ENCODE measurements at regions not wholly inside any gene's neighbourhood (a gene's known extent, or its start where the extent isn't known, plus 50 kb on each side); places are given as distances from the start of the nearest gene placed in this dataset.

- Histone ChIP-seq H3K9me3 (ENCODE audit: insufficient read depth, low read length) (no peaks in the 10 kb centered on the region), H3K27ac (ENCODE audit: low read depth, low read length) (no peak overlapping the region), H3K9ac (ENCODE audit: low read length) (no peak overlapping the region), H3K79me2 (ENCODE audit: insufficient read depth, low read length) (no peaks in the 10 kb centered on the region), H3K9me2 (replicated peaks; ENCODE audit: insufficient read depth, low read length) (no peaks in the 10 kb centered on the region), H3F3A (ENCODE audit: insufficient read depth) (no peaks in the 10 kb centered on the region), H3K4me2 (ENCODE audit: low read depth, low read length, poor library complexity, severe bottlenecking) (no peak overlapping the region), H3K36me3 (ENCODE audit: low read length) (no peaks in the 10 kb centered on the region), H2AFZ (ENCODE audit: low read depth, low read length, severe bottlenecking) (no peak overlapping the region), H4K20me1 (ENCODE audit: low read depth, low read length) (no peaks in the 10 kb centered on the region), H3K27me3 (ENCODE audit: low read length) (no peaks in the 10 kb centered on the region), H3K4me3 (ENCODE audit: insufficient read depth, low read length, poor library complexity, severe bottlenecking) (no peak overlapping the region)
- no peak for TF ChIP-seq CTCF (IDR thresholded peaks at IDR 0.05; ENCODE audit: insufficient read depth, low read length, poor library complexity, severe bottlenecking)
- TF ChIP-seq EZH2phosphoT487 (conservative IDR thresholded peaks at IDR 0.05; ENCODE audit: low read length) = no peak
These were observed 119.8 kb downstream of the RBFOX3 start for GRCh38 chr17:79491006-79491405.

- TF ChIP-seq EZH2phosphoT487 (conservative IDR thresholded peaks at IDR 0.05; ENCODE audit: low read length) (no peak), CTCF (IDR thresholded peaks at IDR 0.05; ENCODE audit: insufficient read depth, low read length, poor library complexity, severe bottlenecking) (no peak)
- H3K27ac ChIP-seq (ENCODE audit: low read depth, low read length) = no peak overlapping the region
- H4K20me1 ChIP-seq (ENCODE audit: low read depth, low read length) = no peaks in the 10 kb centered on the region
- H3K36me3 ChIP-seq (ENCODE audit: low read length) = no peaks in the 10 kb centered on the region
- H3K9ac ChIP-seq (ENCODE audit: low read length) = no peak overlapping the region
- no peaks in the 10 kb centered on the region for H3K9me2 ChIP-seq (replicated peaks; ENCODE audit: insufficient read depth, low read length)
- no peaks in the 10 kb centered on the region for H3K9me3 ChIP-seq (ENCODE audit: insufficient read depth, low read length)
- H2AFZ ChIP-seq (ENCODE audit: low read depth, low read length, severe bottlenecking) = no peak overlapping the region
- no peaks in the 10 kb centered on the region for H3K79me2 ChIP-seq (ENCODE audit: insufficient read depth, low read length)
- H3K4me2 ChIP-seq (ENCODE audit: low read depth, low read length, poor library complexity, severe bottlenecking) = no peak overlapping the region
- no peaks in the 10 kb centered on the region for H3K27me3 ChIP-seq (ENCODE audit: low read length)
- no peak overlapping the region for H3K4me3 ChIP-seq (ENCODE audit: insufficient read depth, low read length, poor library complexity, severe bottlenecking)
- no peaks in the 10 kb centered on the region for H3F3A ChIP-seq (ENCODE audit: insufficient read depth)
These were observed 120.3 kb downstream of the RBFOX3 start for GRCh38 chr17:79490530-79490929.

GRCh38 chr17:79487149-79487548 lies 123.7 kb downstream of the RBFOX3 start:
- Histone ChIP-seq H3K4me3 (ENCODE audit: insufficient read depth, low read length, poor library complexity, severe bottlenecking) (no peak overlapping the region), H3K27me3 (ENCODE audit: low read length) (no peaks in the 10 kb centered on the region), H3K36me3 (ENCODE audit: low read length) (no peaks in the 10 kb centered on the region), H3K4me2 (ENCODE audit: low read depth, low read length, poor library complexity, severe bottlenecking) (no peak overlapping the region), H3K9me3 (ENCODE audit: insufficient read depth, low read length) (no peaks in the 10 kb centered on the region), H3K27ac (ENCODE audit: low read depth, low read length) (no peak overlapping the region), H3K9me2 (replicated peaks; ENCODE audit: insufficient read depth, low read length) (no peaks in the 10 kb centered on the region), H3F3A (ENCODE audit: insufficient read depth) (no peaks in the 10 kb centered on the region), H3K9ac (ENCODE audit: low read length) (no peak overlapping the region), H4K20me1 (ENCODE audit: low read depth, low read length) (no peaks in the 10 kb centered on the region), H3K79me2 (ENCODE audit: insufficient read depth, low read length) (no peaks in the 10 kb centered on the region), H2AFZ (ENCODE audit: low read depth, low read length, severe bottlenecking) (no peak overlapping the region)
- no peak for TF ChIP-seq EZH2phosphoT487 (conservative IDR thresholded peaks at IDR 0.05; ENCODE audit: low read length)
- TF ChIP-seq CTCF (IDR thresholded peaks at IDR 0.05; ENCODE audit: insufficient read depth, low read length, poor library complexity, severe bottlenecking) = no peak

Measured in SU-DHL-6 (cell line).